ENCODE measurements at regions not wholly inside any gene's neighbourhood (a gene's known extent, or its start where the extent isn't known, plus 50 kb on each side); places are given as distances from the start of the nearest gene placed in this dataset.

GRCh38 chr7:81648716-81649115, 121.1 kb downstream of the HGF start:
- TF ChIP-seq, protein P1, sequence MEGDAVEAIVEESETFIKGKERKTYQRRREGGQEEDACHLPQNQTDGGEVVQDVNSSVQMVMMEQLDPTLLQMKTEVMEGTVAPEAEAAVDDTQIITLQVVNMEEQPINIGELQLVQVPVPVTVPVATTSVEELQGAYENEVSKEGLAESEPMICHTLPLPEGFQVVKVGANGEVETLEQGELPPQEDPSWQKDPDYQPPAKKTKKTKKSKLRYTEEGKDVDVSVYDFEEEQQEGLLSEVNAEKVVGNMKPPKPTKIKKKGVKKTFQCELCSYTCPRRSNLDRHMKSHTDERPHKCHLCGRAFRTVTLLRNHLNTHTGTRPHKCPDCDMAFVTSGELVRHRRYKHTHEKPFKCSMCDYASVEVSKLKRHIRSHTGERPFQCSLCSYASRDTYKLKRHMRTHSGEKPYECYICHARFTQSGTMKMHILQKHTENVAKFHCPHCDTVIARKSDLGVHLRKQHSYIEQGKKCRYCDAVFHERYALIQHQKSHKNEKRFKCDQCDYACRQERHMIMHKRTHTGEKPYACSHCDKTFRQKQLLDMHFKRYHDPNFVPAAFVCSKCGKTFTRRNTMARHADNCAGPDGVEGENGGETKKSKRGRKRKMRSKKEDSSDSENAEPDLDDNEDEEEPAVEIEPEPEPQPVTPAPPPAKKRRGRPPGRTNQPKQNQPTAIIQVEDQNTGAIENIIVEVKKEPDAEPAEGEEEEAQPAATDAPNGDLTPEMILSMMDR (IDR thresholded peaks at IDR 0.05): no peak
- no peak for DNase-seq (ENCODE audit: low spot score)
- no peak overlapping the region for H3K27ac ChIP-seq

DNA sequence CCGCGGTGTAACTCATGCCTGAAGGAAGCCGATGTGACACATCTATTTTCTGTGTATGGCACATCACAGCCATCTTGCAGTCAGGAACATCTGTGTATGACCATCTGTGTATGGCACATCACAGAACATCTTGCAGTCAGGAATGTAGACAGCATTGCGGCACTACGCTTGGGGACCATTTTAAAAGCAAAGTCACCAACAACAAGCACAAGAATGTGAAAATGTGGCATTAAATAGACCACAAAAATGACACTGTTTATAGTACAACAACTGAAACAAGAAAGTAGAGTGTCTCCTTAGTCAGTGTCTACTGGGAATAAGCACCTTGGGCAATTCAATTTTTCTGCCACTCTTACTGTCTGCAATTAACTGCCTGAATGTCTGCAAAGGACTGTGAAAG, 124.4 kb downstream of the HGF start:
- TF ChIP-seq, protein P1 (IDR thresholded peaks at IDR 0.05): no peak
- no peak for DNase-seq (ENCODE audit: low spot score)
- Histone ChIP-seq H3K4me3 (no peak overlapping the region), H3K27ac (no peak overlapping the region)

More at GRCh38 chr7:81648716-81649115, 121.1 kb downstream of the HGF start:
- H3K4me3 ChIP-seq: no peak overlapping the region

DNA sequence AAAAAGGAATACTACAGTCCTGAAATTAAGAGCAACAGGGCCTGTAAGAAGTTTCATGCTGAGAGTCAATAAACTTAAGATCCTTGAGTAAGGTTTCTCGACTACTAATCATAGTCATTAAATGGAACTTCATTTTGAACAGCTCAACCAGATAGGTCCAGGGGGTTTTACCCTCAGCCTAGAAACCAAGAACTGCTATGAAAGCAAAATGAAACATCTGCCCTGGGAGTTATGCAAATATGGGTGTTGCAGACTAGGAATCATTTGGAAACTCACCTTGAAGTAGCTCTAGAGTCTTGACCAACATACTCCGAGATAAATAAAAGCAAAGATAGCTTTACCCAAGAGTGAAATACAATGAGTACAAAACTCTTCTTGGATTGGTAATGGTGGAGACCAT, 128.0 kb downstream of the HGF start:
- no peak for DNase-seq (ENCODE audit: low spot score)
- H3K4me3 ChIP-seq: no peak overlapping the region
- H3K27ac ChIP-seq: no peak overlapping the region
- TF ChIP-seq, protein P1 (IDR thresholded peaks at IDR 0.05): no peak

DNA sequence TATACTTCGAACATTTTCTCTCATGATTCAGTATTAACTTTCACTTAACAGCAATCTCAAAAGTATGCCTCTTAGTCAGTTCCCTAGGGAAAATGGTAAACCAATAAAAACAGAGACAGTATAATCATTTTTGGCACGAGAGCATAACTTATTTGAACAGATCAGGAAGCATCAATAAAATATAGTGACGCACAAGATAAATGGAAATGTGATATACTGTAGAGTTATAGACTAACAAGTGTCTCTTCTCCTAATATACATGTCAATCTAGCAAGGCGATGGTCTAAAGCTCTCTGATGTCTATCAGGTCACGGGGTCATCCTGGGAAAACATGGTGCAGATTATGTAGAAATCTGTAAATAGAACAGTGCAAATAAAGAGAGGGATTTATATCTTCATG, 131.6 kb downstream of the HGF start:
- H3K27ac ChIP-seq: peak overlapping the region; percentile 42 to 50
- TF ChIP-seq, protein P1 (IDR thresholded peaks at IDR 0.05): no peak
- no peak for DNase-seq (ENCODE audit: low spot score)

DNA sequence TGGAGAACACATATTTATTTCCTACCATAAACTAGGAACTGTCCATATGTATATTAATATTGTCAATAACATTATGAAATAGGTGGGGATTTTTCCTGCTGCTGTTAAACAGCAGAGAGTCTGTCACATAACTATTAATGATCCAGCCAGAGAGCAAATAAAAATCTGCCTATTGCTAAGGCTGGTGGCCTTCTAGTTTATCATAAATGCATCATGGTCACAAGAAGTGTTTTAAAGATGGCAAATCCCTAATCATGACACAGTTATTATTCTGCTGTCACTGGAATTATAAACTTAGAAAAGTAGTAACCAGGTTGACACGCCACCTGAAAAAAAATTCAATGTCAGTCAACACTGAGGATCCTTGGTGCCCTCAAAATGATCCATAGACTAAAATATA, 132.3 kb downstream of the HGF start:
- TF ChIP-seq, protein P1 (IDR thresholded peaks at IDR 0.05): no peak
- no peak for DNase-seq (ENCODE audit: low spot score)
- H3K4me3 ChIP-seq: no peak overlapping the region
- peak overlapping the region in 1 of 2 donors; percentile 42 for H3K27ac ChIP-seq

More for the DNA sequence above, 131.6 kb downstream of the HGF start:
- H3K4me3 ChIP-seq: peak overlapping the region; percentile 22

- TF ChIP-seq, protein P1 (IDR thresholded peaks at IDR 0.05): no peak
- no peak overlapping the region for H3K27ac ChIP-seq
- no peak overlapping the region for H3K4me3 ChIP-seq
- DNase-seq (ENCODE audit: low spot score): no peak
Observed at GRCh38 chr7:81632418-81632817, 137.4 kb downstream of the HGF start.

- no peak overlapping the region for H3K4me3 ChIP-seq
- no peak for DNase-seq (ENCODE audit: low spot score)
- TF ChIP-seq, protein P1 (IDR thresholded peaks at IDR 0.05): no peak
- no peak overlapping the region for H3K27ac ChIP-seq
Observed at GRCh38 chr7:81630600-81630999, 139.2 kb downstream of the HGF start.

All from coronary artery (tissue), 2 donors.